ENCODE measurements at regions not wholly inside any gene's neighbourhood (a gene's known extent, or its start where the extent isn't known, plus 50 kb on each side); places are given as distances from the start of the nearest gene placed in this dataset.

- no peak for DNase-seq
- H3K9me3 ChIP-seq (ENCODE audit: low read length): no peaks in the 10 kb centered on the region
- H3K79me2 ChIP-seq (ENCODE audit: low read length): no peaks in the 10 kb centered on the region
- no peak overlapping the region for H2AFZ ChIP-seq (ENCODE audit: low read length)
- H4K20me1 ChIP-seq (ENCODE audit: insufficient read depth, low read depth, low read length): no peaks in the 10 kb centered on the region
- H3K4me2 ChIP-seq (ENCODE audit: low read depth, low read length, poor library complexity, severe bottlenecking): no peak overlapping the region
- no peak overlapping the region for H3K4me3 ChIP-seq (ENCODE audit: low read length)
- no peak overlapping the region for H3K9ac ChIP-seq (ENCODE audit: low read length)
- no peaks in the 10 kb centered on the region for H3K9me2 ChIP-seq (replicated peaks; ENCODE audit: insufficient read depth, low read length)
- no peaks in the 10 kb centered on the region for H3K27me3 ChIP-seq (ENCODE audit: low read length)
- H3K36me3 ChIP-seq (ENCODE audit: insufficient read depth, low read length): no peaks in the 10 kb centered on the region
- H3K4me1 ChIP-seq (ENCODE audit: low read length): no peaks in the 10 kb centered on the region
- no peak overlapping the region for H3K27ac ChIP-seq (ENCODE audit: low read length)
Observed at GRCh38 chr1:29859126-29859525, 622.8 kb downstream of the PTPRU start.

DNA sequence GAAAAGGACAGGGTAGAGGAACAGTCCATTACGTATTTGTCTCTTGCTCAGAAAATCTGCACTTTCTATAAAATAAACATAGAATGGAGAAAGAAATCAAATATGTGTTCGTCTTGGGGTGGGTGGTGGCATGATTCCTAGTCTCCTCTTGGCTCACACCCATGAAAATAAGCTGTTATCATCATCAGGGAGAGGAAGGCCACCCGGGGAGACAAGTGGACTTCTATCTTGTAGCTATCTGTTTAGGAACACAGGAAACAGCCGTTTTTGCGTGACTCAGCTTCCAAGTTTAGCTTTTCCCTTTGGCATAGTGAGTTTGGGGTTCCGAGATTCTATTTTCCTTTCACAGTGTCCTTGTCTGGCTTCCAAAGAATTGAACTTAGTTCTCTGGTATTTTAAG, 622.3 kb downstream of the PTPRU start:
- Histone ChIP-seq H3K27me3 (ENCODE audit: low read length) (no peaks in the 10 kb centered on the region), H3K4me3 (ENCODE audit: low read length) (no peak overlapping the region), H4K20me1 (ENCODE audit: insufficient read depth, low read depth, low read length) (no peaks in the 10 kb centered on the region), H3K4me2 (ENCODE audit: low read depth, low read length, poor library complexity, severe bottlenecking) (no peak overlapping the region), H3K27ac (ENCODE audit: low read length) (no peak overlapping the region), H3K4me1 (ENCODE audit: low read length) (no peaks in the 10 kb centered on the region), H3K79me2 (ENCODE audit: low read length) (no peaks in the 10 kb centered on the region), H3K36me3 (ENCODE audit: insufficient read depth, low read length) (no peaks in the 10 kb centered on the region), H3K9me3 (ENCODE audit: low read length) (no peaks in the 10 kb centered on the region), H3K9ac (ENCODE audit: low read length) (no peak overlapping the region), H3K9me2 (replicated peaks; ENCODE audit: insufficient read depth, low read length) (no peaks in the 10 kb centered on the region), H2AFZ (ENCODE audit: low read length) (no peak overlapping the region)
- no peak for DNase-seq

DNA sequence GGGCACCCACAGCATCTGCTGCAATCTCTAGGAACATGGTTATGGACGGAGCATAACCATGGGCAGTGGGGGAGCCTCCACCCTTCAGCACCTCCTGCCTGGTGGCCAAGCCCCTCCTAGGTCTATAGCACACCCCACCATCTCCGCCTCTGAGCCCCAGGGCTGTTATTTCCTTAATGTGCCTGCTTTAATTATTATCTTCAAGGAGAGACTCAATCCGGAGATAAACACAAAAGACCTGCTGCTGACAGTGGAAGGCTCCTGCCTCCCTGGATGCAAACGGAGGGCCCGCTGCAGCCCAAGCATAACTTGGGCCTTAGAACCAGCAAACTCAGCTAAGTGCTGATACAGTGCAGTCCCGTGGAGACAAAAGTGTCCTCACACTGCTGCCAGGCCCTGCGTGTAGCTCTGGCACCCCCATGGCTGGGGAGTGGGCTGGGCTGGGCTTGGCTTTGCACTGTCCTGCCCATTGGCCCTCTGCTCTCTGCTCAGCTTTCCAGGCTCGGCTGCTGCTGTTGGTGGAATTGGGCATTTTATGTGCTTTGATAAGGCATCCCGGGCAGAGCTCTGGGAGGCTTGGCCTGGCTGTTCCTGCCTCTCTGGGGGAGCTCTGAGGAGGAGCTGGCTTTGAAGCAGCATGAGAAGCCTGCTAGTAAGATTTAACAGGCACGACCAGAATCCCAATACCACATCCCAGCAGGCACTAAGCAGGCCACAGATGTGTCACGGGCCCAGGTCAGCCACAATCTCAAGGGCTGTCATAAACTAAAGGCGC, 620.2 kb downstream of the PTPRU start:
- Histone ChIP-seq H3K4me1 (ENCODE audit: low read length) (no peaks in the 10 kb centered on the region), H3K9me3 (ENCODE audit: low read length) (no peaks in the 10 kb centered on the region), H3K36me3 (ENCODE audit: insufficient read depth, low read length) (no peaks in the 10 kb centered on the region), H3K27me3 (ENCODE audit: low read length) (no peaks in the 10 kb centered on the region), H3K4me3 (ENCODE audit: low read length) (no peak overlapping the region), H3K9ac (ENCODE audit: low read length) (no peak overlapping the region), H3K4me2 (ENCODE audit: low read depth, low read length, poor library complexity, severe bottlenecking) (no peak overlapping the region), H3K79me2 (ENCODE audit: low read length) (no peaks in the 10 kb centered on the region), H3K9me2 (replicated peaks; ENCODE audit: insufficient read depth, low read length) (no peaks in the 10 kb centered on the region), H4K20me1 (ENCODE audit: insufficient read depth, low read depth, low read length) (no peaks in the 10 kb centered on the region), H3K27ac (ENCODE audit: low read length) (no peak overlapping the region), H2AFZ (ENCODE audit: low read length) (no peak overlapping the region)
- DNase-seq: no peak

GRCh38 chr1:29855561-29856160, 619.3 kb downstream of the PTPRU start:
- Histone ChIP-seq H3K9me2 (replicated peaks; ENCODE audit: insufficient read depth, low read length) (no peaks in the 10 kb centered on the region), H2AFZ (ENCODE audit: low read length) (no peak overlapping the region), H3K4me1 (ENCODE audit: low read length) (no peaks in the 10 kb centered on the region), H3K79me2 (ENCODE audit: low read length) (no peaks in the 10 kb centered on the region), H3K9ac (ENCODE audit: low read length) (no peak overlapping the region), H3K4me2 (ENCODE audit: low read depth, low read length, poor library complexity, severe bottlenecking) (no peak overlapping the region), H3K9me3 (ENCODE audit: low read length) (no peaks in the 10 kb centered on the region), H4K20me1 (ENCODE audit: insufficient read depth, low read depth, low read length) (no peaks in the 10 kb centered on the region), H3K27me3 (ENCODE audit: low read length) (no peaks in the 10 kb centered on the region), H3K36me3 (ENCODE audit: insufficient read depth, low read length) (no peaks in the 10 kb centered on the region), H3K27ac (ENCODE audit: low read length) (no peak overlapping the region), H3K4me3 (ENCODE audit: low read length) (no peak overlapping the region)
- DNase-seq: no peak

GRCh38 chr1:29854700-29855276, 618.5 kb downstream of the PTPRU start:
- no peak overlapping the region for H3K9ac ChIP-seq (ENCODE audit: low read length)
- no peak overlapping the region for H3K4me2 ChIP-seq (ENCODE audit: low read depth, low read length, poor library complexity, severe bottlenecking)
- DNase-seq: no peak
- no peak overlapping the region for H3K4me3 ChIP-seq (ENCODE audit: low read length)
- H3K36me3 ChIP-seq (ENCODE audit: insufficient read depth, low read length): no peaks in the 10 kb centered on the region
- H3K4me1 ChIP-seq (ENCODE audit: low read length): no peaks in the 10 kb centered on the region
- H3K9me2 ChIP-seq (replicated peaks; ENCODE audit: insufficient read depth, low read length): no peaks in the 10 kb centered on the region
- H2AFZ ChIP-seq (ENCODE audit: low read length): no peak overlapping the region
- H4K20me1 ChIP-seq (ENCODE audit: insufficient read depth, low read depth, low read length): no peaks in the 10 kb centered on the region
- H3K27me3 ChIP-seq (ENCODE audit: low read length): no peaks in the 10 kb centered on the region
- no peaks in the 10 kb centered on the region for H3K9me3 ChIP-seq (ENCODE audit: low read length)
- no peak overlapping the region for H3K27ac ChIP-seq (ENCODE audit: low read length)
- no peaks in the 10 kb centered on the region for H3K79me2 ChIP-seq (ENCODE audit: low read length)

- no peaks in the 10 kb centered on the region for H3K9me3 ChIP-seq (ENCODE audit: low read length)
- no peak for DNase-seq
- no peaks in the 10 kb centered on the region for H3K9me2 ChIP-seq (replicated peaks; ENCODE audit: insufficient read depth, low read length)
- H3K4me3 ChIP-seq (ENCODE audit: low read length): no peak overlapping the region
- no peaks in the 10 kb centered on the region for H3K79me2 ChIP-seq (ENCODE audit: low read length)
- no peak overlapping the region for H3K27ac ChIP-seq (ENCODE audit: low read length)
- H3K9ac ChIP-seq (ENCODE audit: low read length): no peak overlapping the region
- no peaks in the 10 kb centered on the region for H3K36me3 ChIP-seq (ENCODE audit: insufficient read depth, low read length)
- H3K27me3 ChIP-seq (ENCODE audit: low read length): no peaks in the 10 kb centered on the region
- H3K4me1 ChIP-seq (ENCODE audit: low read length): no peaks in the 10 kb centered on the region
- no peak overlapping the region for H3K4me2 ChIP-seq (ENCODE audit: low read depth, low read length, poor library complexity, severe bottlenecking)
- no peaks in the 10 kb centered on the region for H4K20me1 ChIP-seq (ENCODE audit: insufficient read depth, low read depth, low read length)
- no peak overlapping the region for H2AFZ ChIP-seq (ENCODE audit: low read length)
Observed at GRCh38 chr1:29853716-29854330, 617.5 kb downstream of the PTPRU start.

- Histone ChIP-seq H3K9me3 (ENCODE audit: low read length) (no peaks in the 10 kb centered on the region), H3K9me2 (replicated peaks; ENCODE audit: insufficient read depth, low read length) (no peaks in the 10 kb centered on the region), H4K20me1 (ENCODE audit: insufficient read depth, low read depth, low read length) (no peaks in the 10 kb centered on the region), H3K27me3 (ENCODE audit: low read length) (no peaks in the 10 kb centered on the region), H3K36me3 (ENCODE audit: insufficient read depth, low read length) (no peaks in the 10 kb centered on the region), H3K4me3 (ENCODE audit: low read length) (no peak overlapping the region), H3K4me1 (ENCODE audit: low read length) (no peaks in the 10 kb centered on the region), H3K79me2 (ENCODE audit: low read length) (no peaks in the 10 kb centered on the region), H3K4me2 (ENCODE audit: low read depth, low read length, poor library complexity, severe bottlenecking) (no peak overlapping the region), H3K27ac (ENCODE audit: low read length) (no peak overlapping the region), H3K9ac (ENCODE audit: low read length) (no peak overlapping the region), H2AFZ (ENCODE audit: low read length) (no peak overlapping the region)
- no peak for DNase-seq
Observed at GRCh38 chr1:29852248-29852647, 615.9 kb downstream of the PTPRU start.

- Histone ChIP-seq H3K27me3 (ENCODE audit: low read length) (no peaks in the 10 kb centered on the region), H3K9me2 (replicated peaks; ENCODE audit: insufficient read depth, low read length) (no peaks in the 10 kb centered on the region), H3K4me3 (ENCODE audit: low read length) (no peak overlapping the region), H3K9ac (ENCODE audit: low read length) (no peak overlapping the region), H2AFZ (ENCODE audit: low read length) (no peak overlapping the region), H3K9me3 (ENCODE audit: low read length) (no peaks in the 10 kb centered on the region), H3K27ac (ENCODE audit: low read length) (no peak overlapping the region), H3K36me3 (ENCODE audit: insufficient read depth, low read length) (no peaks in the 10 kb centered on the region), H3K79me2 (ENCODE audit: low read length) (no peaks in the 10 kb centered on the region), H3K4me2 (ENCODE audit: low read depth, low read length, poor library complexity, severe bottlenecking) (no peak overlapping the region), H4K20me1 (ENCODE audit: insufficient read depth, low read depth, low read length) (no peaks in the 10 kb centered on the region), H3K4me1 (ENCODE audit: low read length) (no peaks in the 10 kb centered on the region)
- DNase-seq: no peak
Observed at GRCh38 chr1:29851691-29852090, 615.4 kb downstream of the PTPRU start.
